DND-41 (cell line): ENCODE measurements at regions not wholly inside any gene's neighbourhood (a gene's known extent, or its start where the extent isn't known, plus 50 kb on each side); places are given as distances from the start of the nearest gene placed in this dataset.

Experiments used
- EZH2 ChIP-seq: IDR thresholded peaks from 3 replicates; pipeline ENCODE4 v1.6.1; 2012; ENCODE audit warnings: borderline replicate concordance, low read depth, mild to moderate bottlenecking, moderate library complexity, low read length, inconsistent platforms; ENCODE audit not compliant: severe bottlenecking
- TF ChIP-seq, protein P1 (sequence below): IDR thresholded peaks from 2 replicates; pipeline ENCODE4 v1.5.1; 2012; ENCODE audit warnings: borderline replicate concordance, low read length, moderate library complexity, mild to moderate bottlenecking; ENCODE audit not compliant: poor library complexity, severe bottlenecking; ENCODE audit errors: extremely low read depth

DNA sequence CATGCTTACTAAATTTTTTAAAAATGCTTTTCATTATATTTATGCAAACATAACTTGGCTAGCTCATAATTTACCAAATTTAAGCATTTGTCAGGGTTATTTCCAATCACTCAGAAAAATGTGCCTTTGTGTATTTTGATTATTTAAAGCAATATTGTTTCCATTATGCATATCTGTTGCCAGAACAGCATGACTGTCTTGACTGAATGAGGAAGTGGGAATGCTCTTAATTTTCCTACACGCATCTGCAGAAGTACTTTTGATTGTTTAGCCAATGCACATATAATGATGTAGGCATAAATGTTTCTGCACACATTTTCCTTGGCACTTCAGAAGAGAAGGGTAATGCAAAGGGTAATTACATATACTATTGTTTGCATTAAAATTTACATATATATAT is 92.5 kb upstream of the ADGRL2 start:
- TF ChIP-seq, protein P1, sequence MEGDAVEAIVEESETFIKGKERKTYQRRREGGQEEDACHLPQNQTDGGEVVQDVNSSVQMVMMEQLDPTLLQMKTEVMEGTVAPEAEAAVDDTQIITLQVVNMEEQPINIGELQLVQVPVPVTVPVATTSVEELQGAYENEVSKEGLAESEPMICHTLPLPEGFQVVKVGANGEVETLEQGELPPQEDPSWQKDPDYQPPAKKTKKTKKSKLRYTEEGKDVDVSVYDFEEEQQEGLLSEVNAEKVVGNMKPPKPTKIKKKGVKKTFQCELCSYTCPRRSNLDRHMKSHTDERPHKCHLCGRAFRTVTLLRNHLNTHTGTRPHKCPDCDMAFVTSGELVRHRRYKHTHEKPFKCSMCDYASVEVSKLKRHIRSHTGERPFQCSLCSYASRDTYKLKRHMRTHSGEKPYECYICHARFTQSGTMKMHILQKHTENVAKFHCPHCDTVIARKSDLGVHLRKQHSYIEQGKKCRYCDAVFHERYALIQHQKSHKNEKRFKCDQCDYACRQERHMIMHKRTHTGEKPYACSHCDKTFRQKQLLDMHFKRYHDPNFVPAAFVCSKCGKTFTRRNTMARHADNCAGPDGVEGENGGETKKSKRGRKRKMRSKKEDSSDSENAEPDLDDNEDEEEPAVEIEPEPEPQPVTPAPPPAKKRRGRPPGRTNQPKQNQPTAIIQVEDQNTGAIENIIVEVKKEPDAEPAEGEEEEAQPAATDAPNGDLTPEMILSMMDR, result no peak
- no peak for TF ChIP-seq EZH2
